K562 (cell line): ENCODE measurements at regions not wholly inside any gene's neighbourhood (a gene's known extent, or its start where the extent isn't known, plus 50 kb on each side); places are given as distances from the start of the nearest gene placed in this dataset.

ENCODE experiments used
- ATAC-seq: fragments of 200-7000 bp; cut with Tn5 transposase; 3 replicates; pipeline ENCODE4 v1.9.1; 2020; ENCODE audit warnings: moderate library complexity
- BruUV-seq: library from RNA; stranded (reverse); fragments of 400-500 nt; replicated peaks from 2 replicates; lab custom pipeline; 2021; lab: Mats Ljungman, UMichigan
- CTCF ChIA-PET: fragments of 300-600 bp; formaldehyde crosslinking; extraction: SDS; loops from one replicate; lab custom pipeline; 2021; ENCODE audit warnings: low intra/inter-chr PET ratio; lab: Yijun Ruan, JAX
- POLR2A ChIA-PET: fragments of 300-600, 350-650 bp; sonication (Branson Sonifier 250); formaldehyde crosslinking; extraction: SDS; loops from one replicate; lab custom pipeline; 2021; ENCODE audit warnings: antibody characterized with exemption, inconsistent platforms; lab: Yijun Ruan, JAX
- DNase-seq, 4 experiments: peaks; one replicate each; pipeline versions ENCODE4 v3.0.0 to v3.0.0-alpha.2; 2011 to 2018; ENCODE audit warnings: low spot score in 3 of 4, mixed read lengths in 3 of 4; ENCODE audit errors: extremely low read depth in 1 of 4
- FAIRE-seq: peaks from 2 replicates; lab custom pipeline; 2011; peaks lifted over from hg19 to GRCh38; lab: Jason Lieb, UNC
- H2AFZ ChIP-seq: 2 replicates; pipeline ENCODE4 v1.6.0; 2011; ENCODE audit warnings: low read depth, low read length, control low read depth, inconsistent platforms
- H3K27ac ChIP-seq: fragments of 200-600 bp; 3 replicates; pipeline ENCODE4 v1.8.0; 2011; ENCODE audit warnings: low read depth, mild to moderate bottlenecking, control low read depth, inconsistent platforms, low read length, moderate library complexity, mixed read lengths; ENCODE audit errors: extremely low read depth
- H3K27me3 ChIP-seq, 2 experiments: fragments of 300-600 bp in 1 of 2; 2 replicates in 1 of 2; 3 replicates in 1 of 2; pipeline versions ENCODE4 v1.6.0 to v1.8.0; 2011; ENCODE audit warnings: inconsistent platforms in 2 of 2, low read length in 2 of 2, mild to moderate bottlenecking in 1 of 2, mixed read lengths in 1 of 2, moderate library complexity in 1 of 2; ENCODE audit not compliant: control insufficient read depth in 2 of 2, insufficient read depth in 2 of 2
- H3K36me3 ChIP-seq: fragments of 300-600 bp; 3 replicates; pipeline ENCODE4 v1.8.0; 2011; ENCODE audit warnings: mild to moderate bottlenecking, low read length, inconsistent platforms; ENCODE audit not compliant: control insufficient read depth, insufficient read depth
- H3K4me1 ChIP-seq, 2 experiments: fragments of 200-600 bp in 1 of 2; replicated peaks in 1 of 2; 2 replicates in 1 of 2; 3 replicates in 1 of 2; pipeline versions ENCODE4 v1.5.1 to v1.8.0; 2011; ENCODE audit warnings: inconsistent platforms in 2 of 2, low read length in 2 of 2, mild to moderate bottlenecking in 1 of 2, mixed read lengths in 1 of 2, moderate library complexity in 1 of 2; ENCODE audit not compliant: control insufficient read depth in 2 of 2, insufficient read depth in 2 of 2
- H3K4me2 ChIP-seq: 2 replicates; pipeline ENCODE4 v1.6.1; 2011; ENCODE audit warnings: low read length, control low read depth, inconsistent platforms, mixed read lengths; ENCODE audit not compliant: insufficient read depth
- H3K4me3 ChIP-seq: fragments of 200-600 bp; sonication (generic), shearing (Covaris generic); 2 replicates; pipeline ENCODE4 v1.5.1; 2016; ENCODE audit warnings: control low read depth, inconsistent platforms
- H3K79me2 ChIP-seq: fragments of 200-600 bp; 3 replicates; pipeline ENCODE4 v1.8.0; 2011; ENCODE audit warnings: low read length, inconsistent platforms; ENCODE audit not compliant: control insufficient read depth, insufficient read depth
- H3K9ac ChIP-seq, 2 experiments: 2 replicates each; pipeline versions ENCODE4 v1.6.0 to v1.6.1; 2011; ENCODE audit warnings: low read depth in 2 of 2, low read length in 2 of 2, control low read depth in 1 of 2, inconsistent platforms in 1 of 2, mild to moderate bottlenecking in 1 of 2, mixed read lengths in 1 of 2; ENCODE audit not compliant: insufficient read depth in 1 of 2
- H3K9me1 ChIP-seq: one replicate; pipeline ENCODE4 v1.6.0; 2011; ENCODE audit warnings: inconsistent platforms, mild to moderate bottlenecking, low read length, moderate library complexity; ENCODE audit not compliant: control insufficient read depth, insufficient read depth
- H3K9me3 ChIP-seq: replicated peaks from 2 replicates; pipeline ENCODE4 v1.5.1; 2011; ENCODE audit warnings: low read depth, low read length, inconsistent platforms; ENCODE audit not compliant: control insufficient read depth, insufficient read depth
- H4K20me1 ChIP-seq: replicated peaks from 2 replicates; pipeline ENCODE4 v1.6.1; 2011; ENCODE audit warnings: low read length, inconsistent platforms, mixed read lengths; ENCODE audit not compliant: control insufficient read depth, insufficient read depth
- ARHGAP35 ChIP-seq: fragments of 450-650 bp; IDR thresholded peaks from 2 replicates; pipeline ENCODE4 v1.6.1; 2018; ENCODE audit not compliant: partially characterized antibody
- ERF ChIP-seq: fragments of 450-650 bp; formaldehyde crosslinking; IDR thresholded peaks from 2 replicates; pipeline ENCODE4 v1.4.0; 2020; ENCODE audit warnings: mild to moderate bottlenecking, mixed read lengths
- NR4A1 ChIP-seq, 2 experiments: fragments of 250-450 bp in 1 of 2; fragments of 450-650 bp in 1 of 2; sonication (Bioruptor Pico) in 1 of 2; IDR thresholded peaks; 2 replicates each; pipeline versions ENCODE4 v1.4.0 to v1.6.1; 2016 to 2020; ENCODE audit warnings: mild to moderate bottlenecking in 2 of 2, missing compliant biosample characterization in 1 of 2, missing genetic modification characterization in 1 of 2, moderate library complexity in 1 of 2
- NUFIP1 ChIP-seq: fragments of 450-650 bp; IDR thresholded peaks from 2 replicates; pipeline ENCODE4 v1.6.1; 2018; ENCODE audit not compliant: partially characterized antibody
- PTRF ChIP-seq: fragments of 450-650 bp; IDR thresholded peaks from 2 replicates; pipeline ENCODE4 v1.6.1; 2016; ENCODE audit warnings: mild to moderate bottlenecking, missing genetic modification characterization, missing compliant biosample characterization
- TAF9B ChIP-seq: fragments of 450-650 bp; IDR thresholded peaks from 2 replicates; pipeline ENCODE4 v1.6.1; 2018; ENCODE audit warnings: mild to moderate bottlenecking; ENCODE audit not compliant: partially characterized antibody
- ZNF354B ChIP-seq: fragments of 250-450 bp; sonication (Bioruptor Pico); IDR thresholded peaks from 2 replicates; pipeline ENCODE4 v1.4.0; 2020
- WGBS: fragments of 100-300 bp; shearing (Covaris generic); methylation state at CpG from one replicate; pipeline ENCODE4 v1.1.6; 2016; ENCODE audit warnings: low coverage, mixed read lengths; ENCODE audit not compliant: insufficient coverage; ENCODE audit errors: missing lambda C conversion rate; 5-methylcytosine and 5-hydroxymethylcytosine counted together
- in situ Hi-C: fragments of 300-500 bp; cut with MboI; formaldehyde crosslinking; loops from 4 replicates; pipeline ENCODE4 v1.15.0; 2018; ENCODE audit warnings: inconsistent platforms, mixed read lengths
- intact Hi-C: fragments of 100-400 bp; cut with micrococcal nuclease; formaldehyde crosslinking; loops from 2 replicates; pipeline ENCODE4 v1.14.2; 2022
- TF ChIP-seq, protein P1 (sequence below): fragments of 250-450 bp; sonication (Bioruptor Pico); IDR thresholded peaks from 2 replicates; pipeline ENCODE4 v1.8.0; 2021; ENCODE audit warnings: borderline replicate concordance, mild to moderate bottlenecking, moderate library complexity; ENCODE audit not compliant: poor library complexity, severe bottlenecking

DNA sequence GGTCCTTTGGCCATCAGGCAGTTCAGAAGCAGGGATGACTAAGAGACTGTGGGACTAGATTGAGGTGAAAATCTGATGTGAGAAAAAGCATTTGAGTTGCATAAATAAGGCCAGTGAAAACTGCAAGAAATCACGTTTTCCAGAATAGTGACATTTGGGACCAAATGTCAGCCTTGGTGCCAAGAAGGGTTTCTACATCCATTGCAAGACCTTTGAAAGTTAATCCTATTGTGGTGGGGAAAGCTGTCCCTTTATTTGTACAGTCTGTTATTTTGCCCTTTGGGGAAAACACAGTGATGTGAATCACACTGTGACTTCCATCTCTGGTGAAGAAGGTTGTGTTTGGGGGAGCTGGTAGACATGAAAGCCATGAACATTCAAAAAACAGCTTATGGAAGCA, 153.5 kb upstream of the SIX2 start:
- TF ChIP-seq ZNF354B (CRISPR knock-in tag): no peak
- no peak for TF ChIP-seq ARHGAP35
- TF ChIP-seq NUFIP1: no peak
- TF ChIP-seq, protein P1, sequence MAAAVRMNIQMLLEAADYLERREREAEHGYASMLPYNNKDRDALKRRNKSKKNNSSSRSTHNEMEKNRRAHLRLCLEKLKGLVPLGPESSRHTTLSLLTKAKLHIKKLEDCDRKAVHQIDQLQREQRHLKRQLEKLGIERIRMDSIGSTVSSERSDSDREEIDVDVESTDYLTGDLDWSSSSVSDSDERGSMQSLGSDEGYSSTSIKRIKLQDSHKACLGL (CRISPR knock-in tag): no peak
- TF ChIP-seq ERF (CRISPR knock-in tag): no peak
- TF ChIP-seq PTRF (tag): no peak
- TF ChIP-seq, all 486 proteins: peak for 0
- H4K20me1 ChIP-seq: no peaks in the 10 kb centered on the region
- CTCF ChIA-PET: interaction anchor here (0.5 kb wide), 1 partner anchor 325 kb away, joined by 3 read pairs; no protein-coding TSS in a partner anchor
- ATAC-seq (no peak), DNase-seq (no peak), FAIRE-seq (no peak)
- H3K36me3 ChIP-seq: no peaks in the 10 kb centered on the region
- BruUV-seq: no TSS peak
- H3K9ac ChIP-seq: no peak overlapping the region
- WGBS: 0% methylated on average over 1 of the region's 1 CpG
- H3K79me2 ChIP-seq: no peaks in the 10 kb centered on the region
- H3K27me3 ChIP-seq: peaks cover 8 to 28% of the 10 kb centered on the region in 2 experiments; a peak in 3 of 5 replicates
- H3K9me3 ChIP-seq: no peaks in the 10 kb centered on the region
- in situ Hi-C loops (no loop called here), intact Hi-C loops (no loop called here)
- no peaks in the 10 kb centered on the region for H3K4me1 ChIP-seq
- no peak overlapping the region for H3K4me2 ChIP-seq
- no peaks in the 10 kb centered on the region for H3K9me1 ChIP-seq
- H2AFZ ChIP-seq: no peak overlapping the region
- H3K27ac ChIP-seq: no peak overlapping the region
- no peak overlapping the region for H3K4me3 ChIP-seq
- POLR2A ChIA-PET: no interaction called here

DNA sequence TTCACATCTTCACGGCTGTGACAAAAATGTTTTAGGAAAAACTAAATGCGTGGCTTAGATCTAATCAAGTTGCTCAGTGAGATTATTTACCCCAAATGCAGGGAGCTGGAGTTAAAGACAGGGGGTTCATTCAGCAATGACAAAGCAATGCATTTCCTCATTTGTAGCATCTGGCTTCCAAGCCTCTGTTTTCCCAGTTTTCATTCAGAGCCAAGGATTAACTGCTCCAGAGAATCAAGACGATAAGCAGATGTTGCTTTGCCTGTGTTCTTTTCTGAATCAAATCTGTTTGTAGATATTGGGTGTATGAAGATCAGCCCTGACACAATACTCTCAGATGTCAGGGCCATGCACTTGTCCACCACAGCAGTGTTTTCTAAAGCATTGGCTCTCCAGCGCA, 147.4 kb upstream of the SIX2 start:
- CTCF ChIA-PET: no interaction called here
- H3K4me3 ChIP-seq: no peak overlapping the region
- TF ChIP-seq TAF9B: no peak
- no peak for TF ChIP-seq NR4A1 (CRISPR knock-in tag; IDR thresholded peaks at IDR 0.05)
- no peak for TF ChIP-seq NR4A1 (tag; IDR thresholded peaks at IDR 0.05)
- TF ChIP-seq, all 486 proteins: peak for 0
- H3K4me1 ChIP-seq: no peaks in the 10 kb centered on the region
- H4K20me1 ChIP-seq: no peaks in the 10 kb centered on the region
- no peaks in the 10 kb centered on the region for H3K79me2 ChIP-seq
- intact Hi-C loops: no loop called here
- no peaks in the 10 kb centered on the region for H3K36me3 ChIP-seq
- POLR2A ChIA-PET: no interaction called here
- peaks cover 2 to 18% of the 10 kb centered on the region in 2 experiments; a peak in 3 of 5 replicates for H3K27me3 ChIP-seq
- no peak overlapping the region for H2AFZ ChIP-seq
- ATAC-seq (no peak), DNase-seq (no peak), FAIRE-seq (no peak)
- 0% methylated on average over 4 of the region's 4 CpGs for WGBS
- H3K9me1 ChIP-seq: no peaks in the 10 kb centered on the region
- no peak overlapping the region for H3K27ac ChIP-seq
- no peak overlapping the region for H3K9ac ChIP-seq
- no peak overlapping the region for H3K4me2 ChIP-seq
- no peaks in the 10 kb centered on the region for H3K9me3 ChIP-seq
- no TSS peak for BruUV-seq
- in situ Hi-C loops: no loop called here
